GM18520 (cell line): ENCODE measurements at regions not wholly inside any gene's neighbourhood (a gene's known extent, or its start where the extent isn't known, plus 50 kb on each side); places are given as distances from the start of the nearest gene placed in this dataset.
"Not testable (repeated sequence)": the region's sequence is repeated elsewhere in the genome, so short reads cannot be mapped to it uniquely, and the experiment has no call there.

Experiments used
- ATAC-seq: cut with Tn5 transposase; IDR thresholded peaks from one replicate; pipeline ENCODE4 v1.9.1; 2021; ENCODE audit not compliant: unreplicated experiment

DNA sequence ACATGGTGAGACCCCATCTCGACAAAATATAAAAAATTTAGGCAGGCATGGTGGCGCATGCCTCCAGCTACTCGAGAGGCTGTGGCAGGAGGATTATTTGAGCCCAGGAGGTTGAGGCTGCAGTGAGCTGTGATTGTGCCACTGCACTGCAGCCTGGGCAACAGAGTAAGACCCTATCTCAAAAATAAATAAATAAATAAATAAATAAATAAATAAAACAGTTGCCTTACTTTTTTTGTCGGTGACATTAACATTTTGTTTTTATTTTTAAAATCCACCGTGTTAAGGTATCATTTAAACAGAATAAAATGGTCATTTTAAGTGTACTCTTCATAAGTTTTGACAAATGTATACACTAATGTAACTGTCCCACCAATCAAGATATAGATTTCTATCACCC lies 57.0 kb downstream of the RASL11A start:
- ATAC-seq: no peak

GRCh38 chr13:27329210-27329609 lies 58.6 kb downstream of the RASL11A start:
- ATAC-seq: no peak

GRCh38 chr13:27334774-27335435 lies 64.3 kb downstream of the RASL11A start:
- ATAC-seq: no peak

DNA sequence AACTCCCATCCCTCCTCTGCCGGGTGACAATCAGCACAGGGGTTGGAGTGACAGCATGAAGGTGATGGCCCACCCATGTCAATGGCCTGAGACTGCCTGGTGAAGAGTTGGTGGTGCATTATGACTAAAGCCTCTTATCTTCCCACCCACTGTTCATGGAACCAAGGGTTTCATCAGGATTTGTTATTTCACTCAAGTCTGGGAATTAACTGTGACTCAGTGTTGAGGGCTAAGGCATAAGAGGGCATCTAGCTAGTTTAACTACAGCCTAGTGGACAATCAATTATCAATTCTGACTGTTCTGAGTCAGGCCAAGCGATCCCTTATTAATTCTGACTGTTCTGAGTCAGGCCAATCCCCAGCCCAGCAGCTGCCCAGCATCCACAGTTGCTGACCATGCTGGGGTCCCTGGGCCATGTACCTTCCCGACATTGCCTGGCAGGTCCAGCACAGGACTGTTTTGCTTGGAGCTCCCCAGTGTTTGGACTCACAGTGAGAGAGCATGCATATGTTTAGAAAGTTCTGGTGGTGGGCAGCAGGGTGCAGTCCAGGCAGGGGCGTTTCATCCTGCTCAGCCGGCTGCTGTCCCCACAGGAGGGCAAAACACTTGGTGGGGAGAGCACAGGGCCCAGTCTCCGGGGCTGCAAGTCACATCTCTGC lies 65.5 kb downstream of the RASL11A start:
- ATAC-seq: no peak

DNA sequence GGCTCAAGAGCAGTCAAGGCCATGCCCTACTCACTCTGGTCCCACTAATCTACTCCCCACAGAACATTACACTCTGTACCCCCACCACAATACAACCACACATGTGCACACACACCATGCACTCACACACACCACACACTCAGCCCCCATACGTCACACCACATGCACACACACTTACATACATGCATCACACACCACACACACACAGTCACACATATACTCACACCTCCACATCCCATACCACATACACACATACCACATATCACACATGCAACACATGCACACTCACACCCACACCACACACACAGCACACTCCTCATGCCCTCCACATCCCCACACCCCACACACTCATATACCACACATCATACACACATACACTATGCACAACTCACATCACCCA lies 67.6 kb downstream of the RASL11A start:
- no peak for ATAC-seq

DNA sequence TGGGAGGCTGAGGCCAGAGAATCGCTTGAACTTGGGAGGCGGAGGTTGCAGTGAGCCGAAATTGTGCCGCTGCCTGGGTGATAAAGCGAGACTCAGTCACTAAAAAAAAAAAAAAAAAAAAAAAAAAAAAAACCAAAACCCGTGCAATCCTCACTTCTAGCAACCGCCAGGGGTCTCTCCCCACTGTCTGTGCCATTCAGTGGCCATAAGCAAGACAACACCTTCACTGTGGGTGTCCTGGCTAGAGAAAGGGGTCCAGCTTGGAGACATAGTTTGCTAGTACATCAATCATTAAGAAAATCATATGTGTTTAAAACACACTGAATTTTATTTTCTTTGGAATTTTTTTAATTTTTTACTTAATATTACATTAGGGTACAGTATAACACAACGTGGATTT lies 68.2 kb downstream of the RASL11A start:
- ATAC-seq: no peak

DNA sequence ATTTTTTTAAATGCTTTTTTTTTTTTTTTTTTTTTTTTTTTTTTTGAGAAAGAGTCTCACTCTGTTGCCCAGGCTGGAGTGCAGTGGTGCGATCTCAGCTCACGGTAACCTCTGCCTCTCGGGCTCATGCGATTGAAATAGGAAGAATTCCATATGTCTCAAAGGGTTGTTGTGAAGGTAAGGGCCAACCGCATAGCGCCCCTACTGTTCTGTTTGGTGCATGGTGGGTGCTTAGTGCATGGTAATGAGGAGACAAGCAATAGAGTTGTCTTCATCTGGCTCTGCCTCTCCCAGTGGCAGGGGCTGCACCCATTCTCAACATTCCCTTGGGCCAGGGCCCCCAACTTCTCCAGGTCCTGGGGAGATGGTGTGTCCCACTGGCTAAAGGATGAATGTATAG lies 68.7 kb downstream of the RASL11A start:
- no peak for ATAC-seq

GRCh38 chr13:27341616-27342015 lies 71.0 kb downstream of the RASL11A start:
- no peak for ATAC-seq

DNA sequence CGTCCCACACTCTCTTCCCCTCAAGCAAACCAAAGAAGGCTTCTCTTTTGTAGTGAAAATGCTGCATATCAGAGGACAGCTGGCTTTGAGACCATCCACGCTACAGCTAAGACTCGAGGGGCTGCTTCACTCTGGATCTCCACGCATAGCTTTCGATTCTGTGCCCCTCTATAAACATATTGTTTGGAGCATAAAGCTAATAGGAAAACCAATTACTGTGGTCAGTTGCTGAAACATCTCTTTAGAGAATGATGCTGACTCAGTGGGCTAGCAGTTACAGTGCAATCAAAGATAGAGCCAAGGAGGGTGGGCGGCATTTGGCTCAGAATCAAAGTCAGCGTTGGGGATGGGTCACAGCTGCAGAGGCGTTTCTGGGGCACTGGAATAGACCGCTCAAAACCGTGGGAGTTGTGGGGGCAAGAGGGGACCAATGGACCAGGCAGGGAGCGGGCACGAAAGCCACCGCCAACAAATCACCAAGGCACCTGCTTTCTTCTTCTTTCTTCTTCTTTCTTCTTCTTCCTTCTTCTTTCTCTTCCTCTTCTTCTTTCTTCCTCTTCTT lies 76.7 kb downstream of the RASL11A start:
- ATAC-seq: no peak

DNA sequence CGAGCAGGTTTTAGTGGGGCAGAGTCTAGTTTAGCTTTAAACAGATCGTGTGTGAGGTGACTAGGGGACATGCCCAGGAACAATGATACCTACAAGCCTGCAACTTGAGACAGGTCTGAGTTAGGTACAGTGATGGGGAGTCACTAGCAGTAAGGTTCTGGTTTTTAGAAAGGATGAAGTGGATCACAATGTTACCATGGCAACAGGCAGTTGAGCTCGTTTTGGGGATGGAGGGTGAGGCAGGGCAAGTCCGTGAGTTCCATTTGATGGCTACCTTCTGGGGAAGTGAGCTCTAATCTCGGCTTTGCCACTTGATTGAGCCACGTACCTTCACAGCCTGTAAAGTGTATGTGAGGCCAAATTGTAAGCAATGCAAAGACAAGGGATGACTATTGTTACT lies 76.0 kb upstream of the GTF3A start:
- no peak for ATAC-seq

GRCh38 chr13:27349458-27349857 lies 75.0 kb upstream of the GTF3A start:
- ATAC-seq: no peak

- ATAC-seq: not testable (repeated sequence)
These were observed 73.6 kb upstream of the GTF3A start for GRCh38 chr13:27350825-27351224.

DNA sequence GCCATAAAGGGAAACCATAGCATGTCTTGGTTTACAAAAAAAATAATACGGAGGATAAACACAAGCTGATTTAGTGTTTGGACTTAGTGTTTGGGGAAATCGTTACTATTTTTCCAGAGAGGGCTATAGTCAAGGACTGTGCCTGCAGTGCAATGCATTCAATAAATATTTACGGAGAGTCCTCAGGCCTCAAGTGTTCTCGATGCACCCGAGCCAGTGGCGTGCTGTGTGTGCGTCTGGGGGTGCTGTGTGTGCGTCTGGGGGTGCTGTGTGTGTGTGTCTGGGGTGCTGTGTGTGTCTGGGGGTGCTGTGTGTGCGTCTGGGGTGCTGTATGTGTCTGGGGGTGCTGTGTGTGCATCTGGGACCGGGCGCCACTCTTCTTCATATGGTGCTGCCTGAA lies 71.7 kb upstream of the GTF3A start:
- ATAC-seq: no peak

GRCh38 chr13:27353166-27353583 lies 71.2 kb upstream of the GTF3A start:
- peak; percentile 99 for ATAC-seq

DNA sequence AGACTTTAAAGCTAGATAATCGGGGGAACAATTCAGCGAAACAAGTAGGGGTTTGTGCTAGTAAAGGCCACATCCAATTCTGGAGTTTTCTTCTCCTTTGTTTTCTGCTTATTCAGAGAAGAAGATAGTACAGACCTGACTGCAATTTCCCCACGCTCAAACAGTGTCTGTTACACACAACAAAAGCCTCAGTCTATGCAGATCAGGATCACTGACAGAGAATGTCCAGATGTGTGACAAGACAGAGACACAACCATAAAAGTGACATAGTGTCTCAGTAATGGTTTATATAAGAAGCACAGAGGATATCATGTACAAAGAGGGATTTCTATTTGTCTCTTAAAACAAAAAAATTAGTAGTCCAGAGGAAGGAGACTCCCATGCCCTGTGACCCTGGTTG lies 70.7 kb upstream of the GTF3A start:
- ATAC-seq: no peak

DNA sequence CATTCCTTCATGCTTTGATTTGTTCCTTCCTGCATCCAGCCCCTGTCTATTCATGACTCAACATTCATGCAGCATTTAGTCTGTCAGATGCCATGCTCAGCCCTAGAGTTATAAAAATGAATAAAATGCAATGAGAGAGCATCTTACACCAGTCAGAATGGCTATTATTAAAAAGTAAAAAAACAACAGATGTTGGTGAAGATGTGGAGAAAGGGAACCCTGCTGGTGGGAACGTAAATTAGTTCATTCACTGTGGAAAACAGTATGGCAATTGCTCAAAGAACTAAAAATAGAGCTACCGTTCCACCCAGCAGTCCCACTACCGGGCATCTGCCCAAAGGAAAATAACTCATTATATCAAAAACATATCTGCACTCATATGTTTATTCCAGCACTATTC lies 70.0 kb upstream of the GTF3A start:
- no peak for ATAC-seq

DNA sequence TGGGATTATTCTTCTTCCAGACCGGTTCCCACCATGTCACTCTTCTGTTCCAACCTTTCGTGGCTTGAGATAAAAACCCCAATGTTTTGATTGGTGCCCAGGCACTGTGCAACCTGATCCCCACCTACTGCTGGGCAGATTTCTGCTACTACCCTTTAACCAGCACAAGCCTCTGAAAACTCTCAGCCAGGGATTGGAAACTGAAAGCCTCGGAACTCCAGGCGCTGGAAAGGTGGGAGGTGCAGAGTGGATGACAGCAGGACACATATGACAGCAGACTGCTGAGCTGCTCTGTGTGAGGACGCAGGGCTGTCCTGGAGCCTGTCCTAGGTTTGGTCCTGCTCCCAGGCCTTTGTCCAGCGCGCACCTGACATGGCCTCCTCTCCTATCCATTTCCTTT lies 68.5 kb upstream of the GTF3A start:
- ATAC-seq: no peak

- ATAC-seq: no peak
These were observed 66.0 kb upstream of the GTF3A start for GRCh38 chr13:27358420-27358819.

GRCh38 chr13:27359199-27359821 lies 65.1 kb upstream of the GTF3A start:
- no peak for ATAC-seq

DNA sequence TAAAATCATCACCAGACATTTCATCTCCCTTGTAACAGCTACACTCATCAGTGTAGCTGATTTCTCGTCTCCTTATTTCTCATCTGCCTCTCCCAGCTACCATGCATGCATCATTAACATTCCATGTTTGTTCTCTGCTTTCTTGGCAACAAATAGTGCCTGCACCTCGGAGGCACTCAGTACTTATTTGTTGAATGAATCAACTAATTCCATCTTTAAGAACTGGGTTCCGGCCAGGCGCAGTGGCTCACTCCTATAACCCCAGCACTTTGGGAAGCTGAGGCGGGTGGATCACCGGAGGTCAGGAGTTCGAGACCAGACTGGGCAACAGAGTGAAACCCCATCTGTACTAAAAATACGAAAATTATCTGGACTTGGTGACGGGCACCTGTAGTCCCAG lies 63.9 kb upstream of the GTF3A start:
- ATAC-seq: no peak

- ATAC-seq: peak; percentile 71
These were observed 62.2 kb upstream of the GTF3A start for GRCh38 chr13:27362064-27362751.

GRCh38 chr13:27363637-27364036 lies 60.8 kb upstream of the GTF3A start:
- ATAC-seq: not testable (repeated sequence)
